ENCODE measurements at regions not wholly inside any gene's neighbourhood (a gene's known extent, or its start where the extent isn't known, plus 50 kb on each side); places are given as distances from the start of the nearest gene placed in this dataset.

GRCh38 chr10:52491246-52491995 lies 177.3 kb downstream of the DKK1 start:
- TF ChIP-seq, protein P1, sequence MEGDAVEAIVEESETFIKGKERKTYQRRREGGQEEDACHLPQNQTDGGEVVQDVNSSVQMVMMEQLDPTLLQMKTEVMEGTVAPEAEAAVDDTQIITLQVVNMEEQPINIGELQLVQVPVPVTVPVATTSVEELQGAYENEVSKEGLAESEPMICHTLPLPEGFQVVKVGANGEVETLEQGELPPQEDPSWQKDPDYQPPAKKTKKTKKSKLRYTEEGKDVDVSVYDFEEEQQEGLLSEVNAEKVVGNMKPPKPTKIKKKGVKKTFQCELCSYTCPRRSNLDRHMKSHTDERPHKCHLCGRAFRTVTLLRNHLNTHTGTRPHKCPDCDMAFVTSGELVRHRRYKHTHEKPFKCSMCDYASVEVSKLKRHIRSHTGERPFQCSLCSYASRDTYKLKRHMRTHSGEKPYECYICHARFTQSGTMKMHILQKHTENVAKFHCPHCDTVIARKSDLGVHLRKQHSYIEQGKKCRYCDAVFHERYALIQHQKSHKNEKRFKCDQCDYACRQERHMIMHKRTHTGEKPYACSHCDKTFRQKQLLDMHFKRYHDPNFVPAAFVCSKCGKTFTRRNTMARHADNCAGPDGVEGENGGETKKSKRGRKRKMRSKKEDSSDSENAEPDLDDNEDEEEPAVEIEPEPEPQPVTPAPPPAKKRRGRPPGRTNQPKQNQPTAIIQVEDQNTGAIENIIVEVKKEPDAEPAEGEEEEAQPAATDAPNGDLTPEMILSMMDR (IDR thresholded peaks at IDR 0.05; ENCODE audit: low read depth, low read length, poor library complexity, severe bottlenecking), result no peak
- TF ChIP-seq EZH2phosphoT487 (IDR thresholded peaks at IDR 0.05; ENCODE audit: borderline replicate concordance, low read length), result no peak

All from DOHH2 (cell line).